Gastrocnemius medialis (tissue), 4 donors: ENCODE measurements at regions not wholly inside any gene's neighbourhood (a gene's known extent, or its start where the extent isn't known, plus 50 kb on each side); places are given as distances from the start of the nearest gene placed in this dataset.
"Not testable (repeated sequence)": the region's sequence is repeated elsewhere in the genome, so short reads cannot be mapped to it uniquely, and the experiment has no call there.

Experiments used
- ATAC-seq, 2 donors: fragments of 150-250 bp; one replicate each; pipeline ENCODE4 v1.9.1; 2016
- DNase-seq, 2 donors: peaks; one replicate each; pipeline ENCODE4 v3.0.0-alpha.2; 2019
- H3K27ac ChIP-seq, 4 donors: fragments of 200-600 bp; sonication (generic); 1 replicate in 1 of 4; 2 replicates in 3 of 4; pipeline ENCODE4 v1.5.1; 2016 to 2018; ENCODE audit warnings: mild to moderate bottlenecking in 2 of 4, moderate library complexity in 1 of 4
- H3K27me3 ChIP-seq, 3 donors: fragments of 200-600 bp; sonication (generic) in 2 of 3; 1 replicate in 1 of 3; 2 replicates in 2 of 3; pipeline versions ENCODE4 v1.5.1 to v1.6.0; 2016 to 2019; ENCODE audit warnings: mild to moderate bottlenecking in 1 of 3, moderate library complexity in 1 of 3
- H3K36me3 ChIP-seq, 2 donors: fragments of 200-600 bp; sonication (generic) in 1 of 2; one replicate each; pipeline ENCODE4 v1.5.1; 2017 to 2018
- H3K4me1 ChIP-seq, 2 donors: fragments of 200-600 bp; sonication (generic) in 1 of 2; one replicate each; pipeline ENCODE4 v1.5.1; 2016 to 2017; ENCODE audit warnings: mild to moderate bottlenecking in 2 of 2
- H3K4me3 ChIP-seq, 4 donors: fragments of 200-600 bp; sonication (generic) in 3 of 4; 1 replicate in 1 of 4; 2 replicates in 3 of 4; pipeline ENCODE4 v1.5.1; 2016 to 2019; ENCODE audit warnings: mild to moderate bottlenecking in 2 of 4
- H3K9me3 ChIP-seq, 3 donors: fragments of 200-600 bp; sonication (generic) in 2 of 3; 1 replicate in 1 of 3; 2 replicates in 2 of 3; pipeline ENCODE4 v1.5.1; 2016 to 2019
- CTCF ChIP-seq, 5 experiments: fragments of 450-650 bp in 3 of 5; fragments of 200-600 bp in 2 of 5; sonication (generic) in 2 of 5; IDR thresholded peaks in 4 of 5; conservative IDR thresholded peaks in 1 of 5; 1 replicate in 4 of 5; 2 replicates in 1 of 5; pipeline ENCODE4 v1.5.1; 2016 to 2019; ENCODE audit warnings: antibody characterized with exemption in 5 of 5, mild to moderate bottlenecking in 3 of 5, moderate library complexity in 3 of 5
- POLR2A ChIP-seq, 2 donors: fragments of 450-650 bp; IDR thresholded peaks; one replicate each; pipeline ENCODE4 v1.6.1; 2017; ENCODE audit warnings: antibody characterized with exemption in 2 of 2, mild to moderate bottlenecking in 2 of 2, moderate library complexity in 2 of 2
- in situ Hi-C, 4 donors: fragments of 200-750 bp; cut with MboI; loops; one replicate each; pipeline versions ENCODE4 v1.15.0 to v1.8.0; 2017; ENCODE audit warnings: low sequenced_read_pairs in 4 of 4
- intact Hi-C: fragments of 100-400 bp; cut with DNase I; formaldehyde crosslinking; loops from one replicate; pipeline ENCODE4 v1.15.1; 2023; ENCODE audit warnings: low total_unique reads

GRCh38 chr6:51118792-51119191 is 300.1 kb downstream of the TFAP2B start:
- ATAC-seq (no peak), DNase-seq (no peak)
- TF ChIP-seq POLR2A (IDR thresholded peaks at IDR 0.05) (no peak), CTCF (IDR thresholded peaks at IDR 0.05 in 4 of 5, conservative IDR thresholded peaks at IDR 0.05 in 1 of 5) (no peak)
- in situ Hi-C loops (no loop called here), intact Hi-C loops (no loop called here)
- no peaks in the 10 kb centered on the region for H3K9me3 ChIP-seq
- no peaks in the 10 kb centered on the region for H3K27me3 ChIP-seq
- H3K36me3 ChIP-seq: no peaks in the 10 kb centered on the region
- H3K4me1 ChIP-seq: no peaks in the 10 kb centered on the region
- no peak overlapping the region for H3K4me3 ChIP-seq
- H3K27ac ChIP-seq: no peak overlapping the region

GRCh38 chr6:51120016-51120415 is 301.3 kb downstream of the TFAP2B start:
- no peak for TF ChIP-seq CTCF (IDR thresholded peaks at IDR 0.05 in 4 of 5, conservative IDR thresholded peaks at IDR 0.05 in 1 of 5)
- no peak for TF ChIP-seq POLR2A (IDR thresholded peaks at IDR 0.05)
- intact Hi-C loops: no loop called here
- no peaks in the 10 kb centered on the region for H3K4me1 ChIP-seq
- no peaks in the 10 kb centered on the region for H3K27me3 ChIP-seq
- no peaks in the 10 kb centered on the region for H3K36me3 ChIP-seq
- H3K4me3 ChIP-seq: no peak overlapping the region
- in situ Hi-C loops: no loop called here
- ATAC-seq: no peak
- H3K27ac ChIP-seq: no peak overlapping the region
- no peak for DNase-seq
- no peaks in the 10 kb centered on the region for H3K9me3 ChIP-seq

GRCh38 chr6:51121380-51121976 is 302.8 kb downstream of the TFAP2B start:
- H3K36me3 ChIP-seq, ATAC-seq, intact Hi-C loops, in situ Hi-C loops, H3K4me1 ChIP-seq, DNase-seq, H3K27ac ChIP-seq, H3K4me3 ChIP-seq, H3K9me3 ChIP-seq, H3K27me3 ChIP-seq: not testable (repeated sequence)

- in situ Hi-C loops (no loop called here), intact Hi-C loops (no loop called here)
- Histone ChIP-seq H3K27ac (no peak overlapping the region), H3K4me3 (no peak overlapping the region), H3K36me3 (no peaks in the 10 kb centered on the region), H3K27me3 (no peaks in the 10 kb centered on the region), H3K9me3 (no peaks in the 10 kb centered on the region), H3K4me1 (no peaks in the 10 kb centered on the region)
- TF ChIP-seq POLR2A (IDR thresholded peaks at IDR 0.05): no peak
- no peak for TF ChIP-seq CTCF (IDR thresholded peaks at IDR 0.05 in 4 of 5, conservative IDR thresholded peaks at IDR 0.05 in 1 of 5)
- ATAC-seq (no peak), DNase-seq (no peak)
Observed at GRCh38 chr6:51129043-51129442, 310.4 kb downstream of the TFAP2B start.

- H3K4me1 ChIP-seq: no peaks in the 10 kb centered on the region
- H3K9me3 ChIP-seq: no peaks in the 10 kb centered on the region
- no peak for DNase-seq
- in situ Hi-C loops (no loop called here), intact Hi-C loops (no loop called here)
- no peaks in the 10 kb centered on the region for H3K36me3 ChIP-seq
- no peak overlapping the region for H3K4me3 ChIP-seq
- H3K27me3 ChIP-seq: no peaks in the 10 kb centered on the region
- H3K27ac ChIP-seq: no peak overlapping the region
- ATAC-seq: no peak
- no peak for TF ChIP-seq POLR2A (IDR thresholded peaks at IDR 0.05)
- TF ChIP-seq CTCF (IDR thresholded peaks at IDR 0.05 in 4 of 5, conservative IDR thresholded peaks at IDR 0.05 in 1 of 5): no peak
Observed at GRCh38 chr6:51137777-51138176, 319.1 kb downstream of the TFAP2B start.
